ENCODE measurements at regions not wholly inside any gene's neighbourhood (a gene's known extent, or its start where the extent isn't known, plus 50 kb on each side); places are given as distances from the start of the nearest gene placed in this dataset.

DNA sequence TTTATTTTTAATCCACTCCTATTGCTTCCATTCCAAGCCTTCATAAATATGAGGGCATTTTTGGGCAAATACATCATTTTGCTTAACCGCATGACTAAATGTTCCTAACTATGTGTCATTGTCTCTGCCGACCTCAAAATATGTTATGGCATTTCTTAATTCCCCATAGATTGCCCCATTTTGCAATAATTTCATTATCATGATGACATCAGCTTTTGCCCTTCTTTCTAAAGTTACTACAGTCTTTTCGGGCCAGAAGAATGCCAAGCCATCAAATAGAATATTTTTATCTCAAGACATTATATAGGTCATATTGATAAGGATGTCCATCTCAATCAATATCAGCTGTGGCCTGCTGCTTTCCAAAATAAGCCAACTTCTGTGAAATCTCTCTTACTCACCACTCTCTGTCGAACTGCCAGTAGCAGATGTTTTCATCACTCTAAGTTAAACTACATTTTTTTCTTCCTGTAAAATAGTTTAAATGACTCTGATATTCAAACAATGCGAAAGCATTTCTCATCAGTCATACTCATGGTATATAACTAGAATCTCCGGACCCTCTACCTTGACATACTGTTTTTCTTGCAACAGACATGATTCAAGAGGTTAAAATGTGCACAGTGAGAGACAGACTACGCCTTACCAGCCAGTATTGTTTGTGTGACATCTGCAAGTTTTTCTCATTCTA, 1254.6 kb upstream of the CELF2 start:
- TF ChIP-seq CTCF (IDR thresholded peaks at IDR 0.05; ENCODE audit: low read depth, low read length, missing input control), result no peak
- TF ChIP-seq MAX (IDR thresholded peaks at IDR 0.05), result no peak
- no peak for TF ChIP-seq YY1 (IDR thresholded peaks at IDR 0.05)
- TF ChIP-seq RAD21 (IDR thresholded peaks at IDR 0.05), result no peak
- TF ChIP-seq TAF1 (conservative IDR thresholded peaks at IDR 0.05), result no peak
- no peak for TF ChIP-seq ZBTB33 (IDR thresholded peaks at IDR 0.05)
- TF ChIP-seq NR2F2 (IDR thresholded peaks at IDR 0.05), result no peak
- TF ChIP-seq JUND (IDR thresholded peaks at IDR 0.05), result no peak
